Breast epithelium (tissue), 3 donors: ENCODE measurements at regions not wholly inside any gene's neighbourhood (a gene's known extent, or its start where the extent isn't known, plus 50 kb on each side); places are given as distances from the start of the nearest gene placed in this dataset.

Source experiments
- CTCF ChIP-seq, 3 donors: fragments of 450-650 bp; IDR thresholded peaks; one replicate each; pipeline ENCODE4 v1.5.1; 2016 to 2017; ENCODE audit warnings: antibody characterized with exemption in 3 of 3, mild to moderate bottlenecking in 3 of 3, moderate library complexity in 3 of 3
- POLR2AphosphoS5 ChIP-seq, 3 donors: sonication (generic); formaldehyde crosslinking; IDR thresholded peaks; one replicate each; pipeline ENCODE4 v1.6.1; 2017; ENCODE audit warnings: antibody characterized with exemption in 3 of 3

GRCh38 chr10:55330486-55330885, 529.5 kb upstream of the PCDH15 start:
- TF ChIP-seq CTCF (IDR thresholded peaks at IDR 0.05) = no peak
- no peak for TF ChIP-seq POLR2AphosphoS5 (IDR thresholded peaks at IDR 0.05)
